H1 (cell line): ENCODE measurements at regions not wholly inside any gene's neighbourhood (a gene's known extent, or its start where the extent isn't known, plus 50 kb on each side); places are given as distances from the start of the nearest gene placed in this dataset.

Experiments used
- ATF2 ChIP-seq: IDR thresholded peaks from 2 replicates; pipeline ENCODE4 v1.6.1; 2012; ENCODE audit warnings: low read length, inconsistent platforms
- CEBPB ChIP-seq: IDR thresholded peaks from 2 replicates; pipeline ENCODE4 v1.6.1; 2012; ENCODE audit warnings: low read depth, low read length
- GABPA ChIP-seq: IDR thresholded peaks from 2 replicates; pipeline ENCODE4 v1.6.1; 2011; ENCODE audit warnings: mild to moderate bottlenecking, low read length, moderate library complexity, borderline replicate concordance; ENCODE audit not compliant: insufficient read depth
- JUND ChIP-seq: IDR thresholded peaks from 2 replicates; pipeline ENCODE4 v1.6.1; 2011; ENCODE audit warnings: mild to moderate bottlenecking, improper control_type of control experiment, low read length
- RFX5 ChIP-seq: IDR thresholded peaks from 2 replicates; pipeline ENCODE4 v1.6.1; 2011; ENCODE audit warnings: low read depth, low read length, improper control_type of control experiment, borderline replicate concordance
- SIN3A ChIP-seq, 2 experiments: IDR thresholded peaks in 1 of 2; conservative IDR thresholded peaks in 1 of 2; 2 replicates each; pipeline ENCODE4 v1.6.1; 2011 to 2012; ENCODE audit warnings: low read length in 2 of 2, improper control_type of control experiment in 1 of 2, low read depth in 1 of 2, mild to moderate bottlenecking in 1 of 2
- TF ChIP-seq, protein P1 (sequence below), 3 experiments: IDR thresholded peaks; 1 replicate in 2 of 3; 2 replicates in 1 of 3; pipeline versions ENCODE4 v1.5.1 to v1.6.1; 2011; ENCODE audit warnings: low read length in 3 of 3, mild to moderate bottlenecking in 3 of 3, inconsistent platforms in 2 of 3, low read depth in 1 of 3, moderate library complexity in 1 of 3; ENCODE audit not compliant: insufficient read depth in 1 of 3; ENCODE audit errors: control extremely low read depth in 1 of 3

DNA sequence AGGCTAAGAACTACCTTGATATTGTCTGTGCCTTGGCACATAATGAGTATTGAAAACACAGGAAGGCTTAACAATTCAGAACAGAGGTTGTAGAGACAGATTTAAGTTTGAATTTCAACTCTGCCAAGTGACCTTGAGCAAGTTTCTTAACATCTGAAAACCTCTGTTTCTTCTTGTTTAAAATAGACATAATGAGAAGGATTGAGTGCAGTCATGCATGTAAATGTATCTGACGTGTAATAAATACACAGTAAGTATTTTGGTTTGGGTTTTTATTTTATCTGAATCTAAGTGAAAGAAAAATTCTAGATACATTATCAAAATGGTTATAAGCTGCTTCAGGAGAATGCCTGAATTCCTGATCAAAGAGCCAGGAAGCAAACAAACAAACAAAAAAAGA, 111.9 kb downstream of the ANXA5 start:
- TF ChIP-seq, protein P1, sequence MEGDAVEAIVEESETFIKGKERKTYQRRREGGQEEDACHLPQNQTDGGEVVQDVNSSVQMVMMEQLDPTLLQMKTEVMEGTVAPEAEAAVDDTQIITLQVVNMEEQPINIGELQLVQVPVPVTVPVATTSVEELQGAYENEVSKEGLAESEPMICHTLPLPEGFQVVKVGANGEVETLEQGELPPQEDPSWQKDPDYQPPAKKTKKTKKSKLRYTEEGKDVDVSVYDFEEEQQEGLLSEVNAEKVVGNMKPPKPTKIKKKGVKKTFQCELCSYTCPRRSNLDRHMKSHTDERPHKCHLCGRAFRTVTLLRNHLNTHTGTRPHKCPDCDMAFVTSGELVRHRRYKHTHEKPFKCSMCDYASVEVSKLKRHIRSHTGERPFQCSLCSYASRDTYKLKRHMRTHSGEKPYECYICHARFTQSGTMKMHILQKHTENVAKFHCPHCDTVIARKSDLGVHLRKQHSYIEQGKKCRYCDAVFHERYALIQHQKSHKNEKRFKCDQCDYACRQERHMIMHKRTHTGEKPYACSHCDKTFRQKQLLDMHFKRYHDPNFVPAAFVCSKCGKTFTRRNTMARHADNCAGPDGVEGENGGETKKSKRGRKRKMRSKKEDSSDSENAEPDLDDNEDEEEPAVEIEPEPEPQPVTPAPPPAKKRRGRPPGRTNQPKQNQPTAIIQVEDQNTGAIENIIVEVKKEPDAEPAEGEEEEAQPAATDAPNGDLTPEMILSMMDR (IDR thresholded peaks at IDR 0.05; ENCODE audit: control extremely low read depth in 1 of 3, insufficient read depth in 1 of 3, low read depth in 1 of 3, low read length in 3 of 3): no peak
- TF ChIP-seq ATF2 (no peak), SIN3A (conservative IDR thresholded peaks at IDR 0.05 in 1 of 2, IDR thresholded peaks at IDR 0.05 in 1 of 2; ENCODE audit: low read depth in 1 of 2, low read length in 2 of 2) (no peak), RFX5 (no peak), JUND (no peak), CEBPB (no peak), GABPA (no peak)
